Activated CD8-positive, alpha-beta memory T cell treated with anti-CD3 and anti-CD28 coated beads for 48 hours (primary cell): ENCODE measurements at regions not wholly inside any gene's neighbourhood (a gene's known extent, or its start where the extent isn't known, plus 50 kb on each side); places are given as distances from the start of the nearest gene placed in this dataset.

Experiments
- DNase-seq, 3 experiments: peaks; one replicate each; pipeline ENCODE4 v3.0.0-alpha.2; 2020; ENCODE audit warnings: low read depth in 2 of 3, low spot score in 2 of 3

DNA sequence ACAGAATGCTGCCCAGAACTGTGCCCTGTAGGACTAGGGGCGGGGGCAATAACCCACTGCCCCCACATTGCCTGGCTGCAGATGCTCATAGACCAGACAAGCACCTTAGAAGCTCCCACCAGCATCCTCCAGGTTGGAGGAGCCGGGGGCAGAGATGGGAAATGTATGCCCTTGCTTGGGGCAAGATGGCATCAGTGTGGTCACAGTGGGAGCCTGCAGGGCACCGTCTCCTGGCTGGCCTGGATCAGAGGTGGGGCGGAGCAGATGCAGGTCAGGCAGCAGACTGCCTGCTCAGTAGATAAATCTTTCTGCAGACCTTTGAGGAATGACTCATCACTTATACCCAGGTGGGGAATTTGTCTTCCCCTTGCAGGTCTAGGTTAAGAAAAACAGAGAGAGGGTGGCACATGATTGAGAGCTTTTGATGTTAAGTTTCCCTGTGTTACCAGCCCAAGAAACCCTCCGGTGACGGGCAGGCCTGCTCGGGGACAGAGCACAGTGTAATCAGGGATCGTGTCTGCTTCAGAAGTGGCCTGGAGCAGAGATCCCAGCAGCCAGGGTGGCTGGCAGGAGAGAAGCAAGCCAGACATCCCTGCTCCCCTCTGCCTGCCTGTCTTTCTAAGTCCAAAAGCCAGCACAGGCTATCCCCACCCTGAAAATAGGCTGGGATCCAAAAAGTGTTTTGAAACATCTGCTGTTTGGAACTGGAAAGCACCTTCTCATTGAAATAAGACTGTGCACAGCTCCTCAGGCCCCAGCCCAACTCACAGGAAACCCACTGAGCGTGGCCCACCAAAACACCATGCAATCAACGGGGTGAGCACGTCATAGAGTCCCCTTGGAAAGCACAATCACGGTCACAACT is 50.7 kb upstream of the RPL38 start:
- DNase-seq = no peak

DNA sequence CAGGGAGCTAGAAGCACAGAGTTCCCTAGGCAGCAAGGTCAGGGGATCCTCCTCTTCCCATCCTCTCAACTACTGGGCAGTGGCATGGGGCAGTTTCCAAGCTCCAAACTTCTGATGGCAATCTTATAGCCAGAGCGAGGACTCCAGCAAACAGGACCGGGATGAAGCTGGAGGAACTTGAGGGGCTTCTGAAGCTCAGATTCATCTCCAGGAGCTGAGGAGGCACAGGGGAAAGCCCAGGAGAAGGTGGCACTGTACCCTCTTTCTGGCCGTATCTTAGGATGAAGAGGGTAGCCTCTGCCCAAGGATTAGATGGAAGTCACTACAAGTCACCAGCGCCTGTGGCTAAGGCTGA is 50.0 kb upstream of the RPL38 start:
- DNase-seq = no peak
